ENCODE measurements at regions not wholly inside any gene's neighbourhood (a gene's known extent, or its start where the extent isn't known, plus 50 kb on each side); places are given as distances from the start of the nearest gene placed in this dataset.

GRCh38 chr10:117078168-117078837 lies 59.8 kb downstream of the VAX1 start:
- Histone ChIP-seq H3K9ac (ENCODE audit: insufficient read depth, low read depth, low read length) (no peak overlapping the region), H3K4me1 (ENCODE audit: insufficient read depth, low read length) (no peaks in the 10 kb centered on the region), H3K9me3 (ENCODE audit: low read length) (no peaks in the 10 kb centered on the region), H3K36me3 (replicated peaks in 1 of 2; ENCODE audit: control insufficient read depth in 1 of 2, insufficient read depth in 2 of 2, low read length in 2 of 2) (no peaks in the 10 kb centered on the region), H2AFZ (ENCODE audit: low read length) (no peak overlapping the region), H3K27me3 (ENCODE audit: control insufficient read depth in 1 of 2, insufficient read depth in 2 of 2, low read length in 2 of 2) (no peaks in the 10 kb centered on the region), H3K4me3 (replicated peaks in 1 of 3; ENCODE audit: insufficient read depth in 1 of 3, low read depth in 2 of 3, low read length in 3 of 3) (no peak overlapping the region), H3K79me2 (ENCODE audit: insufficient read depth, low read length) (no peaks in the 10 kb centered on the region), H4K20me1 (ENCODE audit: insufficient read depth, low read length) (no peaks in the 10 kb centered on the region), H3K4me2 (ENCODE audit: low read depth, low read length) (no peak overlapping the region), H3K27ac (ENCODE audit: extremely low read length, insufficient read depth, low read length) (no peak overlapping the region)
- WGBS (ENCODE audit: low lambda C conversion rate): 39% methylated on average over 7 of the region's 7 CpGs
- no TSS peak for BruUV-seq (replicated peaks)
- TF ChIP-seq ZNF598 (CRISPR knock-in tag; IDR thresholded peaks at IDR 0.05; ENCODE audit: borderline replicate concordance) (no peak), ZNF652 (CRISPR knock-in tag; IDR thresholded peaks at IDR 0.05; ENCODE audit: borderline replicate concordance, low read depth) (peak; percentile 86)
- DNase-seq (ENCODE audit: low spot score): no peak
- ChIA-PET CTCF (ENCODE audit: low intra/inter-chr PET ratio, low total read pairs) (no interaction called here), POLR2A (no interaction called here)
- FAIRE-seq: no peak
- ATAC-seq: no peak
- intact Hi-C loops (cut with micrococcal nuclease; ENCODE audit: unreplicated experiment) (no loop called here), in situ Hi-C loops (cut with HindIII; ENCODE audit: extremely low pct_ligation_motif_present, low pct_unique_long_range_greater_than_20kb) (no loop called here)

DNA sequence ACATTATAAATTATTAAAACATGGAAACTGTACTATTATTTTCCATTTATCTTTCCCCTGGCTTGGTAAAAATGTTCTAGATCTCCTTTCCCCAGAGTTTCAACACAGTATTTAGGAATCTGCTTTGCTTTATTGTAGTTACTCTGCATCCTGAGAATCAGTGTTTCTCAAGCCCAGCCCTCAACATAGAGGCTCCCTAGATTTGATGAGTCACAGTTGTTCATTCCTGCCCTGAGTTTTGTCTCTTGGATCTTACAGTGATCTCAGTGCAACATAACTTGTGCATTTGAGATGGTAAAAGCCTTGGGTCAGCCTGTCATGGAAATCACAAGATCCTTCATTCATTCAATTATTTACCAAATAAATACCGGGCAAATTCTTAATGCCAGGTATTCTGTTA lies 63.0 kb downstream of the VAX1 start:
- POLR2A ChIA-PET: no interaction called here
- in situ Hi-C loops (cut with HindIII; ENCODE audit: extremely low pct_ligation_motif_present, low pct_unique_long_range_greater_than_20kb): no loop called here

More for the DNA sequence above, 63.0 kb downstream of the VAX1 start:
- H3K4me2 ChIP-seq (ENCODE audit: low read depth, low read length): no peak overlapping the region
- no TSS peak for BruUV-seq (replicated peaks)
- no peak overlapping the region for H3K4me3 ChIP-seq (replicated peaks in 1 of 3; ENCODE audit: insufficient read depth in 1 of 3, low read depth in 2 of 3, low read length in 3 of 3)
- H3K9ac ChIP-seq (ENCODE audit: insufficient read depth, low read depth, low read length): no peak overlapping the region
- H2AFZ ChIP-seq (ENCODE audit: low read length): no peak overlapping the region
- 0% methylated on average over 1 of the region's 1 CpG for WGBS (ENCODE audit: low lambda C conversion rate)
- CTCF ChIA-PET (ENCODE audit: low intra/inter-chr PET ratio, low total read pairs): interaction anchor here (1.2 kb wide), 1 partner anchor 278 kb away, joined by 4 read pairs; no protein-coding TSS in a partner anchor
- FAIRE-seq: no peak
- DNase-seq (ENCODE audit: low spot score): no peak
- no peaks in the 10 kb centered on the region for H3K36me3 ChIP-seq (replicated peaks in 1 of 2; ENCODE audit: control insufficient read depth in 1 of 2, insufficient read depth in 2 of 2, low read length in 2 of 2)
- no peak overlapping the region for H3K27ac ChIP-seq (ENCODE audit: extremely low read length, insufficient read depth, low read length)
- no peaks in the 10 kb centered on the region for H3K4me1 ChIP-seq (ENCODE audit: insufficient read depth, low read length)
- no peaks in the 10 kb centered on the region for H4K20me1 ChIP-seq (ENCODE audit: insufficient read depth, low read length)
- no peaks in the 10 kb centered on the region for H3K79me2 ChIP-seq (ENCODE audit: insufficient read depth, low read length)
- TF ChIP-seq NFE2L2 (IDR thresholded peaks at IDR 0.05; ENCODE audit: low read length): peak; percentile 43; the same call in 1 of the 2 replicates
- TF ChIP-seq, protein P1, sequence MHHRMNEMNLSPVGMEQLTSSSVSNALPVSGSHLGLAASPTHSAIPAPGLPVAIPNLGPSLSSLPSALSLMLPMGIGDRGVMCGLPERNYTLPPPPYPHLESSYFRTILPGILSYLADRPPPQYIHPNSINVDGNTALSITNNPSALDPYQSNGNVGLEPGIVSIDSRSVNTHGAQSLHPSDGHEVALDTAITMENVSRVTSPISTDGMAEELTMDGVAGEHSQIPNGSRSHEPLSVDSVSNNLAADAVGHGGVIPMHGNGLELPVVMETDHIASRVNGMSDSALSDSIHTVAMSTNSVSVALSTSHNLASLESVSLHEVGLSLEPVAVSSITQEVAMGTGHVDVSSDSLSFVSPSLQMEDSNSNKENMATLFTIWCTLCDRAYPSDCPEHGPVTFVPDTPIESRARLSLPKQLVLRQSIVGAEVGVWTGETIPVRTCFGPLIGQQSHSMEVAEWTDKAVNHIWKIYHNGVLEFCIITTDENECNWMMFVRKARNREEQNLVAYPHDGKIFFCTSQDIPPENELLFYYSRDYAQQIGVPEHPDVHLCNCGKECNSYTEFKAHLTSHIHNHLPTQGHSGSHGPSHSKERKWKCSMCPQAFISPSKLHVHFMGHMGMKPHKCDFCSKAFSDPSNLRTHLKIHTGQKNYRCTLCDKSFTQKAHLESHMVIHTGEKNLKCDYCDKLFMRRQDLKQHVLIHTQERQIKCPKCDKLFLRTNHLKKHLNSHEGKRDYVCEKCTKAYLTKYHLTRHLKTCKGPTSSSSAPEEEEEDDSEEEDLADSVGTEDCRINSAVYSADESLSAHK (CRISPR knock-in tag; IDR thresholded peaks at IDR 0.05; ENCODE audit: borderline replicate concordance): no peak
- no peak for ATAC-seq
- H3K27me3 ChIP-seq (ENCODE audit: control insufficient read depth in 1 of 2, insufficient read depth in 2 of 2, low read length in 2 of 2): peaks cover 0 to 13% of the 10 kb centered on the region in 2 experiments; a peak in 3 of 5 replicates
- no peaks in the 10 kb centered on the region for H3K9me3 ChIP-seq (ENCODE audit: low read length)
- intact Hi-C loops (cut with micrococcal nuclease; ENCODE audit: unreplicated experiment): no loop called here

All from HepG2 (cell line).